CD4-positive, alpha-beta T cell (primary cell): ENCODE measurements at regions not wholly inside any gene's neighbourhood (a gene's known extent, or its start where the extent isn't known, plus 50 kb on each side); places are given as distances from the start of the nearest gene placed in this dataset.

Source experiments
- ATAC-seq: fragments of 200-7000 bp; cut with Tn5 transposase; one replicate; pipeline ENCODE4 v1.10.0; 2022; ENCODE audit warnings: mild to moderate bottlenecking; ENCODE audit not compliant: poor library complexity
- CTCF ChIA-PET: fragments of 350-600 bp; sonication (Branson Sonifier 250); formaldehyde crosslinking; loops from one replicate; lab custom pipeline; 2021; ENCODE audit warnings: antibody characterized with exemption, inconsistent platforms; lab: Charles Lee
- POLR2A ChIA-PET: fragments of 350-600 bp; sonication (Branson Sonifier 250); formaldehyde crosslinking; loops from one replicate; lab custom pipeline; 2021; ENCODE audit warnings: antibody characterized with exemption, inconsistent platforms; lab: Charles Lee
- DNase-seq, 14 experiments: peaks; one replicate each; pipeline ENCODE4 v3.0.0-alpha.2; 2013 to 2020; ENCODE audit warnings: mixed read lengths in 2 of 14
- H3K27ac ChIP-seq, 2 donors: one replicate each; pipeline versions ENCODE4 v1.5.1 to v1.7.0; 2013; ENCODE audit warnings: low read length in 2 of 2, low read depth in 1 of 2, mild to moderate bottlenecking in 1 of 2
- H3K27me3 ChIP-seq, 2 experiments: 1 replicate in 1 of 2; 2 replicates in 1 of 2; pipeline versions ENCODE4 v1.6.1 to v1.7.0; 2013; ENCODE audit warnings: low read length in 2 of 2, control low read depth in 1 of 2, mild to moderate bottlenecking in 1 of 2, moderate library complexity in 1 of 2; ENCODE audit not compliant: insufficient read depth in 2 of 2, control insufficient read depth in 1 of 2
- H3K36me3 ChIP-seq: one replicate; pipeline ENCODE4 v1.6.1; 2013; ENCODE audit warnings: low read length, control low read depth; ENCODE audit not compliant: insufficient read depth
- H3K4me1 ChIP-seq: one replicate; pipeline ENCODE4 v1.6.1; 2013; ENCODE audit warnings: low read length, control low read depth; ENCODE audit not compliant: insufficient read depth
- H3K4me3 ChIP-seq: one replicate; pipeline ENCODE4 v1.5.1; 2013; ENCODE audit warnings: mild to moderate bottlenecking, low read length, moderate library complexity
- H3K9me3 ChIP-seq, 2 experiments: 1 replicate in 1 of 2; 2 replicates in 1 of 2; pipeline versions ENCODE4 v1.6.1 to v1.7.0; 2013; ENCODE audit warnings: low read length in 2 of 2, mild to moderate bottlenecking in 2 of 2, control low read depth in 1 of 2, moderate library complexity in 1 of 2; ENCODE audit not compliant: control insufficient read depth in 1 of 2, insufficient read depth in 1 of 2
- H3K27ac Mint-ChIP-seq: one replicate; pipeline ENCODE4 v1.8.0; 2020; ENCODE audit warnings: mixed read lengths
- H3K27me3 Mint-ChIP-seq: one replicate; pipeline ENCODE4 v1.8.0; 2021; ENCODE audit warnings: mixed read lengths
- H3K36me3 Mint-ChIP-seq: one replicate; pipeline ENCODE4 v1.8.0; 2021; ENCODE audit warnings: low read depth, mixed read lengths
- H3K4me1 Mint-ChIP-seq: one replicate; pipeline ENCODE4 v1.8.0; 2021; ENCODE audit warnings: low read depth, mixed read lengths
- H3K4me3 Mint-ChIP-seq: one replicate; pipeline ENCODE4 v1.8.0; 2020; ENCODE audit warnings: mild to moderate bottlenecking, mixed read lengths
- H3K9me3 Mint-ChIP-seq: one replicate; pipeline ENCODE4 v1.8.0; 2020; ENCODE audit warnings: mixed read lengths
- intact Hi-C, 2 experiments: fragments of 100-400 bp; cut with DNase I in 1 of 2; cut with micrococcal nuclease in 1 of 2; formaldehyde crosslinking; loops; one replicate each; pipeline versions ENCODE4 v1.15.1 to v1.9.0; 2023 to 2025; cut with DNase I, micrococcal nuclease
- TF ChIP-seq, protein P1 (sequence below): fragments of 200-600 bp; IDR thresholded peaks from one replicate; pipeline ENCODE4 v1.8.0; 2022; ENCODE audit warnings: antibody characterized with exemption, mild to moderate bottlenecking

DNA sequence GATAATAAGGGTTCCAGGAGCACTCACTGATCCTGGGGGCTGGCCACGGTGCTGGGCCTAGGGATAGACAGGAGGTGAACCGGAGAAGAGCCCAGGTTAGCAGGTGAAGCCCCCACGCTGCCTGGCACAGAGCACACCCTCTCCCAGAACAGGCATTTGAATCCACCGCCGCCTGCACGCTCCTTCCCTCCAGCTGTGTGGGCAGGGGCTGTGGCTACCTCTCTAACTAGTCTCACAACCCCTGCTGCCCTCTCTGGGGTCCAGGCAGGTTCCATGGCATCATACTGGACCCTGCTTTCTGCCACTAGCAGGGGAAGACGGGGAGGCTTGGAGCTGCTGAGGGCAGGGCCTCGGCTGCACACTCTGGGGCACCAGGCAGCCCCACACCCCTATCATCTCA lies 358.0 kb downstream of the CTTN start:
- TF ChIP-seq, protein P1, sequence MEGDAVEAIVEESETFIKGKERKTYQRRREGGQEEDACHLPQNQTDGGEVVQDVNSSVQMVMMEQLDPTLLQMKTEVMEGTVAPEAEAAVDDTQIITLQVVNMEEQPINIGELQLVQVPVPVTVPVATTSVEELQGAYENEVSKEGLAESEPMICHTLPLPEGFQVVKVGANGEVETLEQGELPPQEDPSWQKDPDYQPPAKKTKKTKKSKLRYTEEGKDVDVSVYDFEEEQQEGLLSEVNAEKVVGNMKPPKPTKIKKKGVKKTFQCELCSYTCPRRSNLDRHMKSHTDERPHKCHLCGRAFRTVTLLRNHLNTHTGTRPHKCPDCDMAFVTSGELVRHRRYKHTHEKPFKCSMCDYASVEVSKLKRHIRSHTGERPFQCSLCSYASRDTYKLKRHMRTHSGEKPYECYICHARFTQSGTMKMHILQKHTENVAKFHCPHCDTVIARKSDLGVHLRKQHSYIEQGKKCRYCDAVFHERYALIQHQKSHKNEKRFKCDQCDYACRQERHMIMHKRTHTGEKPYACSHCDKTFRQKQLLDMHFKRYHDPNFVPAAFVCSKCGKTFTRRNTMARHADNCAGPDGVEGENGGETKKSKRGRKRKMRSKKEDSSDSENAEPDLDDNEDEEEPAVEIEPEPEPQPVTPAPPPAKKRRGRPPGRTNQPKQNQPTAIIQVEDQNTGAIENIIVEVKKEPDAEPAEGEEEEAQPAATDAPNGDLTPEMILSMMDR = no peak
- peaks cover 10 to 12% of the 10 kb centered on the region in 2 experiments for H3K27me3 ChIP-seq
- Mint-ChIP-seq H3K9me3 (peaks cover under 1% of the 10 kb centered on the region), H3K27me3 (peaks cover 25% of the 10 kb centered on the region), H3K36me3 (no peaks in the 10 kb centered on the region), H3K27ac (no peak overlapping the region), H3K4me1 (no peaks in the 10 kb centered on the region), H3K4me3 (no peak overlapping the region)
- ATAC-seq (no peak), DNase-seq (no peak)
- H3K36me3 ChIP-seq = no peaks in the 10 kb centered on the region
- H3K27ac ChIP-seq = no peak overlapping the region
- peaks cover 7 to 38% of the 10 kb centered on the region in 2 experiments for H3K9me3 ChIP-seq
- peaks cover 7% of the 10 kb centered on the region for H3K4me1 ChIP-seq
- CTCF ChIA-PET = no interaction called here
- intact Hi-C loops = no loop called here
- POLR2A ChIA-PET = no interaction called here
- no peak overlapping the region for H3K4me3 ChIP-seq

DNA sequence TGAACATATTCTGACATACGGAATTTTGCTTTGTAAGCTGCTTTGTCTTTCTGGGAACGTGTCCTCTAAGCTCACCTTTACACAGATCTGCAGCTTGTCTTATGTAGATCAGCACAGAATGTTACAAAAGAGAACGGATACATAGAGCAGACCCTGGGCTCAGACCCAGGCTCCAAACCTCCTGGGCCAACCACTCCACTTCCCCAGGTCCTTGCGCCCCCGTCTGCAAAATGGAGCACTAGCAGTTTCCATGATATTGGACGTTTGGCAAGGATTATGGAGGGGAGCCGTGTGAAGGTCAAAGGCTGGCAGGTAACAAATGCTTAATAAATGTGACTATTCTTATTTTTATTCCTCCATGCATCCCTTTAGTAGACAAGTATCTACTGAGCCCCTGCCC lies 358.4 kb downstream of the CTTN start:
- no peak overlapping the region for H3K27ac ChIP-seq
- peaks cover 5 to 42% of the 10 kb centered on the region in 2 experiments for H3K9me3 ChIP-seq
- Mint-ChIP-seq H3K9me3 (no peaks in the 10 kb centered on the region), H3K36me3 (no peaks in the 10 kb centered on the region), H3K27me3 (peaks cover 25% of the 10 kb centered on the region), H3K4me1 (no peaks in the 10 kb centered on the region), H3K4me3 (no peak overlapping the region), H3K27ac (no peak overlapping the region)
- POLR2A ChIA-PET = no interaction called here
- no peak overlapping the region for H3K4me3 ChIP-seq
- TF ChIP-seq, protein P1 = no peak
- peaks cover 7% of the 10 kb centered on the region for H3K4me1 ChIP-seq
- no peak for ATAC-seq
- intact Hi-C loops = no loop called here
- peaks cover 10 to 12% of the 10 kb centered on the region in 2 experiments for H3K27me3 ChIP-seq
- CTCF ChIA-PET = no interaction called here
- no peaks in the 10 kb centered on the region for H3K36me3 ChIP-seq
- DNase-seq = no peak

DNA sequence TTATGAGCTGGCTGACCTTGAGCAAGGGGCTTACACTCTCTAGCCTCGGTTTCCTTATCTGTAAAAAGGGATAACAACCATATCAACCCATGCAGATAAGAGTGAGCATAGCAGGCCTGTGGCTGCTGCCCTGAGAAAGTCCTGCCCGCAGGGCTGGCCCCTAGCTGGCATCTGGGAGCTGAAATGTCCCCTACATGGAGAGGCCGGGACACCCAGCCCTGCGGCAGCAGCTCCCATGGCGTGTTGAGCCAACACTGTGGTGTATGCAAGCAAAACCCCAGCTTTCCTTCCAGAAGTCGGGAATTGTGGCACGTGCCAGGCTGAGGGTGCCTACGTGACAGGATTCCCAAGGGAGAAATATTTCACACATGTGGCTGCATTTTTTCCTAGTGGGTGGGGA lies 358.9 kb downstream of the CTTN start:
- H3K4me3 Mint-ChIP-seq = no peak overlapping the region
- no peaks in the 10 kb centered on the region for H3K36me3 ChIP-seq
- intact Hi-C loops = no loop called here
- no peaks in the 10 kb centered on the region for H3K9me3 Mint-ChIP-seq
- H3K4me1 Mint-ChIP-seq = no peaks in the 10 kb centered on the region
- peaks cover 10 to 12% of the 10 kb centered on the region in 2 experiments for H3K27me3 ChIP-seq
- POLR2A ChIA-PET = no interaction called here
- H3K9me3 ChIP-seq = peaks cover 5 to 46% of the 10 kb centered on the region in 2 experiments
- CTCF ChIA-PET = no interaction called here
- H3K27ac Mint-ChIP-seq = no peak overlapping the region
- no peak overlapping the region for H3K4me3 ChIP-seq
- H3K36me3 Mint-ChIP-seq = no peaks in the 10 kb centered on the region
- no peak overlapping the region for H3K27ac ChIP-seq
- ATAC-seq (no peak), DNase-seq (no peak)
- H3K4me1 ChIP-seq = peaks cover 7% of the 10 kb centered on the region
- H3K27me3 Mint-ChIP-seq = peaks cover 25% of the 10 kb centered on the region
- TF ChIP-seq, protein P1 = no peak
